SIG-M5 treated with dmso at 0.1 percent for 504 hours (cell line): ENCODE measurements at regions not wholly inside any gene's neighbourhood (a gene's known extent, or its start where the extent isn't known, plus 50 kb on each side); places are given as distances from the start of the nearest gene placed in this dataset.
"Not testable (repeated sequence)": the region's sequence is repeated elsewhere in the genome, so short reads cannot be mapped to it uniquely, and the experiment has no call there.

Experiments
- DNase-seq: peaks from one replicate; lab custom pipeline; 2025; ENCODE audit not compliant: unreplicated experiment; lab: John Stamatoyannopoulos, UW

DNA sequence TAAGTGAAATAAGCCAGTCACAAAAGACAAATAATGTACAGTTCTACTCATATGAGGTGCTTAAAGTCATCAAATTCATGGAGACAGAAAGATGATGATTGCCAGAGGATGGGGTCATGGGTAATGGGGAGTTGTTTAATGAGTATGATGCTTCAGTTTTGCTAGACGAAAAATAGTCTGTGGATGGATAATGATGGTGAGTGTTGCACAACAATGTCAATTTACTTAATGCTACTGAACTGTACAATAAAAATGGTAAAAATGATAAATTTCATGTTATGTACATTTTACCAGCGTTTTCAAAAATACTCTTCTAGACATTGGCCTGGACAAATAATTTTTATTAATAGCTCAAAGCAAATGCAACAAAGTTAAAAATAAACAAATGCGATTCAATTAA is 118.5 kb upstream of the KYNU start:
- no peak for DNase-seq

DNA sequence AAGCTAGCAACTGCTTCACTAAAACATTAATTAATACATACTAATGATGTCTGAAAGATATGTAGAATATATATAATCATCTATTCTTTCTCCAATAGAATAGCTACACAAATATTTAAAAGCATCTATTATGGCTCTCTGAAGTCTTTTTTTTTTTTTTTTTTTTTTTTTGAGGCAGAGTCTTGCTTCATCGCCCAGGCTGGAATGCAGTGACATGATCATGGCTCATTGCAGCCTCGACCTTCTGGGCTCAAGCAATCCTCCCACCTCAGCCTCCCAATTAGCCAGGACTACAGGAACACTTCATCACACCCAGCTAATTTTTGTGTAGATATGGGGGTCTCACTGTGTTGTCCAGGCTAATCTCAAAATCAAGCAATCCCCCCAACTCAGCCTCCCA is 120.4 kb upstream of the KYNU start:
- DNase-seq, result no peak

DNA sequence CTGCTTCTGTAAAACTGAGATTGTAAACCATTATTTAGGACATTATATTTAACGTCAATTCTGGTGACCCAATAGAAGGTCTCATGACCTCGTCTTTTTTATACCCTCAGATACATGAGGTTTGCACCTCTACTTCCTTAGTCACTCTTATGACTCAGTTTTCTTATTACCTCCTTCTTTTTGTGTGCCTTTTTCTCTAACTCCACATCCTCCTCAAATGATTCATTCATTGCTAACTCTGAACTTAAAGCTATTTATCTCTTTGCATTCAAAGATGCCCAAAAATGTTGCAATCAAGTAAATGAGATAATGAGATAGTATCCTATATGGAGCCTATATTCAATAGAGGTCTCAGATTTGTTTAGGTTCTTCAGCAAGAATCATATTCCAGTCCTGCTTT is 121.0 kb upstream of the KYNU start:
- DNase-seq, result no peak

DNA sequence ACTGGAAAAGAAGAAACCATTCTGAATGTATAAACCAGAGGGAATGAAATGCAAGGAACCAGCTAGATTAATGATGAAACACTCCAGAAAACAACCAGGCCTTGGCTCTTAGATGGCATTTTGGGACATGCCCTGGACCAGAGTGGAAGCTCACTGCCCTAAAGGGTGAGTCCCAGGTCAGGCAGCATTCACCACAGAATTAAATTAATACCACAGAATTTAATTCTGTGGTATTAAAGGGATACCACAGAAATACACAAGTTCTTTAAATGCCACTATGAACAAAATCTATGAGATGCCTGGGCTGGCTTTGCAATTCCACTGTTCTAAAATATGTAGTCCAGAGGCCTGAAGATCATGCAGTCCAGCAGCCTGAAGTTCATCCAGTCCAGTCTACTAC is 122.3 kb upstream of the KYNU start:
- no peak for DNase-seq

DNA sequence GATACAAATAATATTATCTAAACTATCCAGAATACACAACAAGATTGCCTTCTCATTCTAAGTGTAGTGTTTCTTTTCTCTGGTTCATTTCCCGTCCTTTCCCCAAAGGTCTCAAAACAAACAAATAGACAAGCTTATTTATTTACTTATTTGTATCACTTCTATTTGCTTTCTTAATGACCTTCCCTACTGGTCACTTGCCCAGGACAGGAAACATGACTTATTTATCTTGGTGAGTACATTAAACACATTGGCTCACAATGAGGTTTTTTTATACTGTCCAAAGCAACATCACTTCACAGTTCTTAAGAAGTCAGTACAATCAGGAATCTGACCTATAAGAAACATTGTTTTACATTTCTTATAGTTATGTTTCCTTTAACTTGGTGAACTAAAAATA is 123.3 kb upstream of the KYNU start:
- DNase-seq, result no peak

DNA sequence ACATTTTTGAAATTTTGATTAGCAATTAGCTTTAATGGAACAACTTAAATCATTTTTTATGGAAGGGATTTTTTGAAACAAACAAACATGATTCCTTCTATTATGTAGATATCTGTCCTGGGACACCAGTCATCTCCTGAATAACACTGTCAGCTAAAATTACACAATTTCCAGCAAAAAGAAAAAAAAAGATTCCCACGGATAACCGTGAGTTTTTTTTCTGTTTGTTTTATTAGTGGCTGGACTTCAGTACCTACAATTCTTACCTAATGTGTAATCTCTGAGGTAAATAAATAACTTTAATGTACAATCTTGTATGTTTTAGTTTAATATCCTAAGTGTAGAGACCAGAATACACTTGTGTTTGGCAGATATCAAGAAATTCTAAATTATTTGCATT is 126.6 kb upstream of the KYNU start:
- no peak for DNase-seq

DNA sequence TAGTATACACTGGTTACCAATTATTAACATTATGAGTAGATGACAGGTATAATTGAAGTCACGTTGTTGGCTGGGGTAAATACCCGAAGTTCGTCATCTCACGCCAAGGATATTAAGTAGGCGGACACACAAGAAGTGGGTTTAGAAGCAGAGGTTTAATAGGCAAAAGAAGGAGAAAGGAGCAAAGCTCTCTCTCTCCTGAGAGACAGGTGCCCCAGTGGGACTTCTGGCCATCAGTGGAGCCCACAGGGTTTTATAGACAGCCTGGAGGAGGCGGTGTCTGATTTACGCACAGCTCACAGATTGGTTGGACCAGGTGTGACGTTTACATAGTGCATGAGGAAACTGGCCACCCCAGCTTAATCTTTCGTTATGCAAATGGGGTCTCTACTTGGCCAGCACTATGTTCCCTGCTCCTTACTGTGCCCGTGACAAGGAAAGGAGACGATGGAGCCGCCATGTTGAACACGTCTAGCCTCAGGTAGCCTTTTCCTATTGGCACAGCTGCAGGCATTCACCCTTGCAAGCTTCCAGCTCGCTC is 128.8 kb upstream of the KYNU start:
- no peak for DNase-seq

DNA sequence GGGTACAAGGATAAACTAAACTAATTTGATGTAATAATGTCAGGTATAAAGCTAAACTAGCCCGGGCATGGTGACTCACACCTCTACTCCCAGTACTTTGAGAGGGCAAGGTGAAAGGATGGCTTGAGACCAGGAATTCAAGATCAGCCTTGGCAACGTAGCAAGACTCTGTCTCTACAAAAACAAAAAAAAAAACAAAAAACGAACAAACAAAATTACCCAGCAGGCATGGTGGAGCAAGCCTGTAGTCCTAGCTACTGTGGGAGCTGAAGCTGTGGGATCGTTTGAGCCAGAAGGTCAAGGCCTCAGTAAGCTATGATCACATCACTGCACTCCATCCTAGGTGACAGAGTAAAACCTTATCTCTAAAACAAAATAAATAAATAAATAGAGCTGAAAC is 131.8 kb upstream of the KYNU start:
- DNase-seq, result no peak

DNA sequence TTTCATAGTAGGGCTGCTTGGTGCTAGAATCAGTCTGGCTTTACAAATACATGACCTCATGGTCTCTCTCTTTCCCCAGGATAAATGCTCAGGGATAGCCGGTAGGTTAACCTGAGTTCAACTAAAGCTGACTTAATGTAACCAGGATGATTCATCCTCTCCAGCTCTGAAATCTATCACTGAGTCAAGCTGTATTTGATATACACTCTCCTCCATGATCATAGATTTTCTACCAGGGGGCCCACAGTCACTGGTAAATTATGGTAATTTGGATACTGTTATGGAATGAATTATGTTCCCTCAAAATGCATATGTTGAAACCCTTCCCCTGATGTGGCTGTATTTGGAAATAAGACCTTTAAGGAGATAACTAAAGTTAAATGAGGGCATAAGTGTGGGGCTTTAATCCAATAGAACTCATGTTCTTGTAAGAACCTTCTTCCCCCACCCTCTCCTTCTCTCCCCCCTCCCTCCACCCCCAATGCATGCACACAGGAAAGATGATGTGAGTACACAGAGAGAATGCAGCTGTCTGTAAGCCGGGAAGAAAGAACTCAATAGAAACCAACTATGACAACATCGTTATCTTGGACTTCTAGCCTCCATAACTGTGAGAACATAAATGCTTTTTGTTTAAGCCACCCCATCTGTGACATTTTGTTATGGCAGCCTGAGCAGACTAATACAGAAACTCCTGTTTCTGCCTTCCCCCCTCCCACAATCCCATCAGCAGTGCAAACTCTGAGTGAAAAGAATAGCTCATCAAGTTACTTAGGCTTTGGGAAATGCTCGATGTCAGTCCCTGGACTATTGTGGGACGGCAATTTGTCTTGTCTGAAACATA is 134.9 kb upstream of the KYNU start:
- no peak for DNase-seq

DNA sequence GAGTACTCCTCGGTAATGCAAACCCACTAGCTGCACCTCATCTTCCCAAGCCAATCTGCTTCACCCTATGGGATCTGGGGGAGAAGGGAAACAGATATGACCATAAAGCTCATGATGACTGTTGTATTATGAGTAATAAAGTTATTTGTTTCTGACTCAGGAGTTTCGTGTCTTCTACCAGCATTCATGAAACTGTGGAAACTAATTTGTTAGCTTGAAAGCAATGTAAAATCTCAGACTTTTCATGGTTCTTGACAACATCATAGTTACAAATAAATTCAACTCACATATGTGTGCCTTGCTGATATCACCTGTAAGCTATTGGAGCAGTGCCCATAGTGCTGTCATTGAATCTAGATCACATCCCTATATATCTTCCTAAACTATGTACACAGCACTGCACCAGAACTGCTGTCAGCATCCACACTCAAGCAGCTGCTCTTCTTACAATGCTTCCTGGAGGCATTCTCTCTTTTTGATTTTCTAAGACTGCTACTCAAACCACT is 135.6 kb upstream of the KYNU start:
- no peak for DNase-seq

DNA sequence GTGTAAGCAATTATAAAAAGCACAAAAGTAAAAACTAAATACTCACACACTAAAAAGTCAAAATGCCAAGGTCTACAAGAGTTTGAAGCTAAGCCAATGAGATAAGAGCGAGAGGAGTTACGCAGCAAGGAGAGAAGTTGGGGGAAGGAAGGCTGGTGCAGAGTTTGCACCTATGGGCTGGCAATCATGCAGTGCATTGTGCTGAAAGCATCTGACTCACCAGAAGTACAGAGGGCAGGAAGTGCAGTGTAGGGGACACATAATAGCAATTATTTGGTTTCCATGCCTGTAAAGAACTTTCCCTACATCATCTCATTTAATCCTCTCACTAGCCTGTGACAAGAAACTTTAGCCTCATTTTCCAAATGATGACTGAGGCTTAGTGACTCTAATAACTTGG is 142.7 kb upstream of the KYNU start:
- no peak for DNase-seq

DNA sequence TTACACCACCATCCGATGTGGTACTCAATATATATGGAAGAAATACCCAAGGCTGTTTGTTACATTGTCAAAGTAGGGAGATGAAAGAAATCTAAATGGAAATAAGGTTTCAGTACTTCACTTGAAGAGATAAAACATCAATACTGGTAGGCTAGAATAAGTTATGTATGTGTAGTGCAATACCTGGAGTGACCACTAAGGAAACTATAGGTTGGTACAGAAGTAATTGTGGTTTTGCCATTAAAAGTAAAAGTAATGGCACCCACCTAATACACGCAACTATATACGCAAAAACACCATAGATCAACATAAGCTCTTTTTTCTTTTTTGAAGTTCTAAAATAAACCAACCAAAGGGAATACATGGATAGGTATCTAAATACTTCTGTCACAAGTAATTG is 143.2 kb upstream of the KYNU start:
- DNase-seq, result no peak

DNA sequence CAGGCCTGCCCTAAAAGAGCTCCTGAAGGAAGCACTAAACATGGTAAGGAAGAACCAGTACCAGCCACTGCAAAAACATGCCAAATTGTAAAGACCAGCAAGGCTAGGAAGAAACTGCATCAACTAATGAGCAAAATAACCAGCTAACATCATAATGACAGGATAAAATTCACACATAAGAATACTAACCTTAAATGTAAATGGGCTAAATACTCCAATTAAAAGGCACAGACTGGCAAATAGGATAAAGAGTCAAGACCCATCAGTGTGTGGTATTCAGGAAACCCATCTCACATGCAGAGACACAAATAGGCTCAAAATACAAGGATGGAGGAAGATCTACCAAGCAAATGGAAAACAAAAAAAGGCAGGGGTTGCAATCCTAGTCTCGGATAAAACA is 147.7 kb upstream of the KYNU start:
- not testable (repeated sequence) for DNase-seq

DNA sequence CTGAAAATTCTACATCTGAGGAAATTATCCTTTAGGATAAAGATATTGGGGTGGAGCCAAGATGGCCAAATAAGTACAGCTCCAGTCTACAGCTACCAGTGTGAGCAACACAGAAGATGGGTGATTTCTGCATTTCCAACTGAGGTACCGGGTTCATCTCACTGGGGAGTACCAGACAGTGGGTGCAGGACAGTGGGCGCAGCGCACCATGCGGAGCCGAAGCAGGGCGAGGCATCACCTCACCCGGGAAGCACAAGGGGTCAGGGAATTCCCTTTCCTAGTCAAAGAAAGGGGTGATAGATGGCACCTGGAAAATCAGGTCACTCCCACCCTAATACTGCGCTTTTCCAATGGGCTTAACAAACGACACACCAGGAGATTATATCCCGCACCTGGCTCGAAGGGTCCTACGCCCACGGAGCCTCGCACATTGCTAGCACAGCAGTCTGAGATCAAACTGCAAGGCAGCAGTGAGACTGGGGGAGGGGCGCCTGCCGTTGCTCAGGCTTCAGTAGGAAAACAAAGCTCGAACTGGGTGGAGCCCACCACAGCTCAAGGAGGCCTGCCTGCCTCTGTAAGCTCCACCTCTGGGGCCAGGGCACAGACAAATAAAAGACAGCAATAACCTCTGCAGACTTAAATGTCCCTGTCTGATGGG is 149.5 kb upstream of the KYNU start:
- not testable (repeated sequence) for DNase-seq

DNA sequence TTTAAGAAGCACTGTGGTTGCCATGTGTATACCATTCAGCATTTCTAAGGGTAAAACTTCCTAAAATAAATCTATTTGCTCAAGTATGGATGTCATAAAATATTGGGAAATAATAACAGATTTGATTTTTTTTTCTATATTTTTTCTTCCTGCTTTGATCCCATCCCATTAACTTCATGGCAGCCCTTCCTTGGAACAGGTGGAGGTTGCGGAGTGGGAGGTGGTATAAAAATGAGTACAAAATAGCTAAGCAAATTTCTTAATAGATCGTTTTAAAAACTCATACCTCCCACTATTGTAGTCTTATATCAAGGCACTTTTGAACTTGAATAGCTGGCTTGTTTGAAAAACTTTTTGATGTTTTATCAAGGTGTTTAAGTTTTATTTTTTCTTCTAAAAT is 152.1 kb upstream of the KYNU start:
- no peak for DNase-seq

DNA sequence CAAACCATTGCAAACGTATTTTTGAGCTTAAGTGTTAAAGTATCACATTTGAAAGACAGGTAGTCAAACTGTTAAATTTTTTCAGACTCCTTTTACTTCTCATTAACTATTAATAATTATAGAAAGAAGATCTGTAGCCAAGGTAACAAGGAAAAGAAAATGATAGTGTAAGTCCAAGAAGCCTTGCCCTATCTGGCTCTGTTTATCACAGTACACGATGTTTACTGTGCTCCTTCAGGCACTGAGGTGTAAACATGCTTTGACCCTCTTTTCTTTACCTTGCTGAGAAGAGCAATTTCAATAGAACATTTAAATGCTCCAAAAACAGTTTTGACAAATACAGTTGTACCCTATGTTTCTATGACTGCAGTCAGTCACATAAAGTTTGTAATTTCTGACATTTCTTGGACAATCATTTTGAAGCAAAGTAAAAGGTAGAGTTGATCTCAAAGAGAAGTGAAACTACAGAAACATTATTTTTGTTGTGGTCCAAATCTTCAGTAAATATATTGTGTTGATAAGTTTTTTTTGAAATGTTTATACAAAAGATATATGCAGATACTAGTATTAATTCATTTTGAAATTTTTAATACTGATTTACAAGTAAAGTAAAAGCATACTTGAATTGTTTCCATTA is 152.6 kb upstream of the KYNU start:
- DNase-seq, result no peak

DNA sequence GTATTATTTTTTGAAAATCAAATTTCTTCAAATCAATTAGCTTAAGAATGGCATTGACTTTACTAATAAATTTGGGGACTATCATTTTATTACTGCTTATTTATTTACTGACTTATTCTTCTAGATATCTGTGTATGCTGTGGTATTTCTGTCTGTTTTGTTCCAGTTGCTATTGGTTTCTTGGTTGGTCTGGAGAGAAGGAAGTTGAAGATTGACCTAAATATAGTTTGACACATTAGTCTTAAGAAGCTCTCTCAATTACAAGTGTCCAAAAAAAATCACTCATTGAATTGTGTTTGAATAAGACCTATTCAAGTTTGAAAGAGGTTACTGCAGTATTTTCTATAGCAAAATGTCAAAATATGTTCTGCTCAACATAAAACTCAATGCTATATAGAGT is 153.3 kb upstream of the KYNU start:
- no peak for DNase-seq

DNA sequence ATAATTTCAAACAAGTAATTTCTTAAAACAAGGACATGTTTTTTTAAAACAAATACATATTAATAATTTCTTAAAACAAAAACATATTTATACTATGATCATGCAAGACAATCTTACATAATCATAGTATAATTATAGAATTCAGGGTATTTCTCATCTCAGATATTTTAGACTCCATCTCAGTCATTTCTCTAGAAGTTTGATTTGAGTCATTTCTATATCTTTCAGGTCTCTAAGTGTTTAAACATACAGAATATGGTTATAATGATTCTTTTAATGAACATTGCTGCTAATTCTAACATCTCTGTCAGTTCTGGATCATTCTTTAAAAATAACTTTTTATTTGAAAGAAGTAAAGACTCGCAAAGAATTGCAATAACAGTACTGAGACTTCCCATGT is 154.2 kb upstream of the KYNU start:
- no peak for DNase-seq

DNA sequence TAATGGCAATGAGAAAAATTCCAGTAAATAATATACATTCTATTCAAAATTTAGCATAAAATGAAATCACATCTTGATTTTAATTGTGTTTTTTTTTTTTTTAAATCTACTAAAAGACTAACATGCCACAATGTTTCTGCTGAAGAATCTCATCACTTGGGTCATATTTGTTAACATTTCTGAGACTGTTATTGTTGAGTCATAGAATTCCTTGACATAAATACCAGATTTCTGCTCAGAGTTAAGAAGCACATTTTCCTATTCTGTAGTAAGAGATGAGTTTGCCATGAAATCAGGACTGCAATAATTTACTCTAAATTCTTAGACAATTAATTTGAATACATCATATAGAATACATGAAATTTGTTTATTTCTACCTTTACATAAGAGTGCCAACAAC is 154.9 kb upstream of the KYNU start:
- DNase-seq, result no peak

DNA sequence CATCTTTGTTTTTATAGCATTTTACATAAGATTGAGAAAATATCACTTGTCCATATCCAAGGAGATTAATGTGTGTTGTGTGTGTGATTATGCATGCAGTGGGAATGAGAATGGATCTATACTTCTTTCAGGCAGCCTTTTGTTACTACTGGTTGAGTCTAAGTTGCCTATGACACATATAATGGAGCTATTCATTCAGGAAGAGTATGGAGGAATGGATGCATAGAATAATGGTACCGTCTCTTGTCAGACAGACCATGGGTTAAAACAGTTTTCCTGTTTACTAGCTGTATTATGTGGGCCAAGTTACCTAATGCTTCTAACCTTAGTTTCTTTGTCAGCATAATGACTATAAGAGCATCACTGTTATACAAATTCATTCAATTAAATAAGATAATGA is 155.4 kb upstream of the KYNU start:
- DNase-seq, result no peak

DNA sequence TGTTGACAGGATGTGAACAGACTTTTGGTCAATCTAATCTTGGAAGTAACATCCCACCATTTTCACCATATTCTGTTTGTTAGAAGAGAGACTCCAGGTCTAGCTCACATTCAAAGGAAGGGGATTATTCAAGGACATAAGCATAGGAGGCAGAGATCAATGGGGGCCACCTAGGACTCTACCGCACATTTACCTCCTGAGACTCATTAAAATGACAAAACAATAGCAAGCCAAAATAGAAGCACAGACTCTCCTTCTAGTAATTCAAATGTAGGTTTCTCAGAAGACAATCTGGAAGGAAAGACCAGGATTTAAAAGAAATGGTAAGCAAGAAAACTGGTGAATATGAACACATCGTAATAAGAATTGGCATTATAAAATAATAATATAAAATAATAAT is 156.4 kb upstream of the KYNU start:
- no peak for DNase-seq

DNA sequence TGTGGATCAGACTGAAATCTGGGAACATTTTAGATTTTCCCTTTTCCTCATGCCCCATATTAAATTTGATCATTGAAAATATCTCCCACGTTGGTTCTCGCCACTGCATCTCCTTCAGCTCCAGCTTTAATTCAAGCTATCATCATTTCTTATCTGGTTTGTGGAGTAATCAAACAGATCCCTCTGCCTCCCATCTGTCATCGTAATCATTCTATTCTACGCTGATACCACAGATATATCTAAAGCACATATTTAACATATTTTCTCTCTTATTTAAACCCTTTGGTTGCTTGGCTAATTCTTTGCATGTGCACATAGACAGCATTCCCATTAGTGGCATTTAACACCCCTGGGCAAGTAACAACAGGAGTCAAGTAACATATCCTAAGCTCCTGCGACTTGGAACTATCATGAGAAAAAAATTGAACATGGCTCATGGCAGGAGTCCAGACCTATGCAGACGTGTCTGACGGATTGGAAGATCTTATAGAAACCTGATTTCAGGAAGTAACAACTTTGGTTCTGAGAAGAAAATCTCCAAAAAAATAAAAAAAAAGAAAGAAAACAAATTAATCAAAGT is 158.8 kb upstream of the KYNU start:
- no peak for DNase-seq
